Type B pancreatic cell (in vitro differentiated cells): ENCODE measurements at regions not wholly inside any gene's neighbourhood (a gene's known extent, or its start where the extent isn't known, plus 50 kb on each side); places are given as distances from the start of the nearest gene placed in this dataset.

Experiments
- DNase-seq: peaks from one replicate; pipeline ENCODE4 v3.0.0; 2021; ENCODE audit warnings: mixed read lengths; ENCODE audit not compliant: unreplicated experiment; ENCODE audit errors: extremely low spot score
- H3K27ac Mint-ChIP-seq: 2 replicates; pipeline ENCODE4 v1.8.0; 2021; ENCODE audit warnings: mild to moderate bottlenecking, mixed read lengths
- H3K27me3 Mint-ChIP-seq: 2 replicates; pipeline ENCODE4 v1.8.0; 2021; ENCODE audit warnings: mixed read lengths
- H3K36me3 Mint-ChIP-seq: 2 replicates; pipeline ENCODE4 v1.8.0; 2021; ENCODE audit warnings: mixed read lengths
- H3K4me1 Mint-ChIP-seq: one replicate; pipeline ENCODE4 v1.8.0; 2021; ENCODE audit warnings: mixed read lengths; ENCODE audit not compliant: unreplicated experiment
- H3K4me3 Mint-ChIP-seq: 2 replicates; pipeline ENCODE4 v1.8.0; 2021; ENCODE audit warnings: mild to moderate bottlenecking, mixed read lengths
- H3K9me3 Mint-ChIP-seq: 2 replicates; pipeline ENCODE4 v1.8.0; 2021; ENCODE audit warnings: mixed read lengths
- CTCF ChIP-seq: fragments of 200-600 bp; sonication (generic); conservative IDR thresholded peaks from 2 replicates; pipeline ENCODE4 v1.5.0; 2021; ENCODE audit warnings: antibody characterized with exemption, mild to moderate bottlenecking

GRCh38 chr11:80617156-80617555, 1176.3 kb upstream of the TENM4 start:
- no peak overlapping the region for H3K27ac Mint-ChIP-seq
- H3K4me1 Mint-ChIP-seq, result peaks cover 6% of the 10 kb centered on the region
- DNase-seq, result no peak
- TF ChIP-seq CTCF, result no peak
- no peaks in the 10 kb centered on the region for H3K36me3 Mint-ChIP-seq
- no peaks in the 10 kb centered on the region for H3K9me3 Mint-ChIP-seq
- H3K4me3 Mint-ChIP-seq, result no peak overlapping the region
- peaks cover 3% of the 10 kb centered on the region for H3K27me3 Mint-ChIP-seq

GRCh38 chr11:80616070-80616800, 1175.4 kb upstream of the TENM4 start:
- peaks cover 6% of the 10 kb centered on the region for H3K4me1 Mint-ChIP-seq
- TF ChIP-seq CTCF, result no peak
- DNase-seq, result no peak
- H3K27me3 Mint-ChIP-seq, result peaks cover 3% of the 10 kb centered on the region
- no peaks in the 10 kb centered on the region for H3K9me3 Mint-ChIP-seq
- H3K4me3 Mint-ChIP-seq, result no peak overlapping the region
- H3K36me3 Mint-ChIP-seq, result no peaks in the 10 kb centered on the region
- no peak overlapping the region for H3K27ac Mint-ChIP-seq

- peaks cover 3% of the 10 kb centered on the region for H3K27me3 Mint-ChIP-seq
- no peak overlapping the region for H3K4me3 Mint-ChIP-seq
- peaks cover 6% of the 10 kb centered on the region for H3K4me1 Mint-ChIP-seq
- DNase-seq, result no peak
- TF ChIP-seq CTCF, result no peak
- H3K9me3 Mint-ChIP-seq, result no peaks in the 10 kb centered on the region
- H3K27ac Mint-ChIP-seq, result no peak overlapping the region
- no peaks in the 10 kb centered on the region for H3K36me3 Mint-ChIP-seq
These were observed 1172.8 kb upstream of the TENM4 start for GRCh38 chr11:80613655-80614054.

- Mint-ChIP-seq H3K36me3 (no peaks in the 10 kb centered on the region), H3K27me3 (peaks cover 6% of the 10 kb centered on the region), H3K4me3 (no peak overlapping the region), H3K27ac (no peak overlapping the region), H3K9me3 (no peaks in the 10 kb centered on the region), H3K4me1 (peaks cover 6% of the 10 kb centered on the region)
- no peak for TF ChIP-seq CTCF
- no peak for DNase-seq
These were observed 1169.7 kb upstream of the TENM4 start for GRCh38 chr11:80610516-80610915.

- no peaks in the 10 kb centered on the region for H3K9me3 Mint-ChIP-seq
- no peak for DNase-seq
- H3K36me3 Mint-ChIP-seq, result no peaks in the 10 kb centered on the region
- H3K27me3 Mint-ChIP-seq, result peaks cover 6% of the 10 kb centered on the region
- no peak overlapping the region for H3K27ac Mint-ChIP-seq
- no peak overlapping the region for H3K4me3 Mint-ChIP-seq
- no peaks in the 10 kb centered on the region for H3K4me1 Mint-ChIP-seq
- no peak for TF ChIP-seq CTCF
These were observed 1162.6 kb upstream of the TENM4 start for GRCh38 chr11:80603472-80603871.
